ENCODE measurements at regions not wholly inside any gene's neighbourhood (a gene's known extent, or its start where the extent isn't known, plus 50 kb on each side); places are given as distances from the start of the nearest gene placed in this dataset.

GRCh38 chr5:130643321-130643720 lies 521.7 kb downstream of the HINT1 start:
- TF ChIP-seq CTCF (IDR thresholded peaks at IDR 0.05): no peak
- no peak for TF ChIP-seq EP300 (IDR thresholded peaks at IDR 0.05)
